ENCODE measurements at regions not wholly inside any gene's neighbourhood (a gene's known extent, or its start where the extent isn't known, plus 50 kb on each side); places are given as distances from the start of the nearest gene placed in this dataset.

DNA sequence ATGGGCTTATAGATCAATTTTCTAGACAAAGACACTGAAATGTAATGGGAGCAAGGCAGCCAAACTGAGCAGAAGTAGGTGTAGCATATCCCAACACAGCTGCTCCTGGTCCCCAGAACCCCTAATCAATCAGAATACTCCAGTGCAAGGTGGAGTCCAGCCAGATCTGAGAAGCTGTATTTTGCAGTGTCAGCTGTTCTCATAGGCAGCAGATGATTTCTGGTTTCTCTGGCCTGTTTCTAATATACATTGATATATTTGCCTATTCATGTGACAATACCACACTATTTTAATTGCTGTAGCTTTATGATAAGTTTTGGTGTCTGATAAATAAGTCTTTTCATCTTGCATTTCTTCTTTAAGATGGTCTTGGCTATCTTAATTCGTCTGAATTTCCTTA lies 117.4 kb upstream of the STARD3NL start:
- TF ChIP-seq YY1 (IDR thresholded peaks at IDR 0.05; ENCODE audit: insufficient read depth, insufficient read length) (no peak), ZNF274 (IDR thresholded peaks at IDR 0.05; ENCODE audit: low read depth, low read length) (no peak), SUZ12 (IDR thresholded peaks at IDR 0.05; ENCODE audit: extremely low read depth, insufficient read depth, insufficient read length) (no peak)
